Caco-2 (cell line): ENCODE measurements at regions not wholly inside any gene's neighbourhood (a gene's known extent, or its start where the extent isn't known, plus 50 kb on each side); places are given as distances from the start of the nearest gene placed in this dataset.

Source experiments
- BruUV-seq: library from RNA; stranded (reverse); fragments of 400-500 nt; replicated peaks from 2 replicates; lab custom pipeline; 2021; lab: Mats Ljungman, UMichigan
- CTCF ChIA-PET: fragments of 300-600 bp; sonication (Branson Sonifier 250); formaldehyde crosslinking; loops from one replicate; lab custom pipeline; 2022; ENCODE audit warnings: antibody characterized with exemption; lab: Charles Lee
- POLR2A ChIA-PET: fragments of 300-600 bp; sonication (Branson Sonifier 250); formaldehyde crosslinking; loops from one replicate; lab custom pipeline; 2022; ENCODE audit warnings: antibody characterized with exemption; lab: Charles Lee
- DNase-seq, 2 experiments: peaks; one replicate each; pipeline versions ENCODE4 v3.0.0 to v3.0.0-alpha.2; 2020 to 2022
- H3K27me3 ChIP-seq: replicated peaks from 2 replicates; pipeline ENCODE4 v1.6.0; 2011; ENCODE audit warnings: low read length; ENCODE audit not compliant: control insufficient read depth, insufficient read depth
- H3K36me3 ChIP-seq: 2 replicates; pipeline ENCODE4 v1.5.1; 2011; ENCODE audit warnings: low read length; ENCODE audit not compliant: control insufficient read depth, insufficient read depth
- H3K4me1 ChIP-seq: fragments of 250-450 bp; sonication (Bioruptor Pico); 2 replicates; pipeline ENCODE4 v1.5.1; 2020; ENCODE audit warnings: mild to moderate bottlenecking
- H3K4me3 ChIP-seq: 2 replicates; pipeline ENCODE4 v1.5.1; 2011; ENCODE audit warnings: low read depth, mild to moderate bottlenecking, control low read depth, low read length
- H3K9me3 ChIP-seq: fragments of 250-450 bp; sonication (Bioruptor Pico); 2 replicates; pipeline ENCODE4 v1.5.1; 2020; ENCODE audit warnings: mild to moderate bottlenecking, moderate library complexity
- H3K27ac Mint-ChIP-seq: one replicate; pipeline ENCODE4 v1.8.0; 2022; ENCODE audit warnings: mixed read lengths; ENCODE audit not compliant: unreplicated experiment
- H3K27me3 Mint-ChIP-seq: one replicate; pipeline ENCODE4 v1.8.0; 2022; ENCODE audit warnings: mixed read lengths; ENCODE audit not compliant: insufficient read depth, unreplicated experiment
- H3K36me3 Mint-ChIP-seq: one replicate; pipeline ENCODE4 v1.8.0; 2022; ENCODE audit warnings: mild to moderate bottlenecking, mixed read lengths; ENCODE audit not compliant: insufficient read depth, unreplicated experiment
- H3K4me1 Mint-ChIP-seq: one replicate; pipeline ENCODE4 v1.8.0; 2022; ENCODE audit warnings: low read depth, mixed read lengths; ENCODE audit not compliant: unreplicated experiment
- H3K4me3 Mint-ChIP-seq: one replicate; pipeline ENCODE4 v1.8.0; 2022; ENCODE audit warnings: mild to moderate bottlenecking, moderate library complexity, mixed read lengths; ENCODE audit not compliant: unreplicated experiment
- H3K9me3 Mint-ChIP-seq: one replicate; pipeline ENCODE4 v1.8.0; 2022; ENCODE audit warnings: mixed read lengths; ENCODE audit not compliant: unreplicated experiment
- CTCF ChIP-seq, 2 experiments: fragments of 200-600 bp in 1 of 2; IDR thresholded peaks; 1 replicate in 1 of 2; 2 replicates in 1 of 2; pipeline versions ENCODE4 v1.5.1 to v1.8.0; 2011 to 2022; ENCODE audit warnings: antibody characterized with exemption in 1 of 2, control low read depth in 1 of 2, inconsistent platforms in 1 of 2, low read depth in 1 of 2, low read length in 1 of 2, mild to moderate bottlenecking in 1 of 2, moderate library complexity in 1 of 2; ENCODE audit not compliant: insufficient read depth in 1 of 2, severe bottlenecking in 1 of 2, unreplicated experiment in 1 of 2
- intact Hi-C: fragments of 100-400 bp; cut with micrococcal nuclease; formaldehyde crosslinking; loops from one replicate; pipeline ENCODE4 v1.10.0; 2022; ENCODE audit not compliant: unreplicated experiment

DNA sequence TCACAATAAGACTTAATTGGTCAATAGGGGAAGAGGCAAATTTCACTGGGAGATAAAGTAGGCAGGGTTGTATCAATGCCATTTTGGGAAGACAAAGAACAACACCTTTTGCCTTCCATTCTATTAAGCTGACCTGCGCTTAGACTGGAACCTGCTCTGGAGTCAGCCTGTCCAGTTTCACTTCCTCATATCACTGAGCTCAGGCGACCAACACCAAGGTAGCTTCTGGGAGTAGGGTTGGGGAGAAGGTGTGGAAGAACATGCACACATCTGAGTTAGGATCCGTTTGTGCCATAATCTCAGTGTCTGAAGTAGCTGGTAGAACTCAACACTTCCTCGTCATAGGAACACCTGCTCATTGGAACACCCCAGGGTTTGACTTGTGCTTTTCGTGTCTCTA, 527.4 kb upstream of the IGFBP3 start:
- Mint-ChIP-seq H3K4me1 (no peaks in the 10 kb centered on the region), H3K27ac (no peak overlapping the region), H3K4me3 (no peak overlapping the region), H3K27me3 (peaks cover 2% of the 10 kb centered on the region), H3K9me3 (peaks cover 10% of the 10 kb centered on the region), H3K36me3 (no peaks in the 10 kb centered on the region)
- Histone ChIP-seq H3K4me1 (no peaks in the 10 kb centered on the region), H3K27me3 (no peaks in the 10 kb centered on the region), H3K4me3 (no peak overlapping the region), H3K9me3 (no peaks in the 10 kb centered on the region), H3K36me3 (no peaks in the 10 kb centered on the region)
- ChIA-PET CTCF (no interaction called here), POLR2A (no interaction called here)
- BruUV-seq = no TSS peak
- no peak for DNase-seq
- intact Hi-C loops = no loop called here
- no peak for TF ChIP-seq CTCF (IDR thresholded peaks at IDR 0.05; ENCODE audit: insufficient read depth in 1 of 2, low read depth in 1 of 2, low read length in 1 of 2, severe bottlenecking in 1 of 2, unreplicated experiment in 1 of 2)

DNA sequence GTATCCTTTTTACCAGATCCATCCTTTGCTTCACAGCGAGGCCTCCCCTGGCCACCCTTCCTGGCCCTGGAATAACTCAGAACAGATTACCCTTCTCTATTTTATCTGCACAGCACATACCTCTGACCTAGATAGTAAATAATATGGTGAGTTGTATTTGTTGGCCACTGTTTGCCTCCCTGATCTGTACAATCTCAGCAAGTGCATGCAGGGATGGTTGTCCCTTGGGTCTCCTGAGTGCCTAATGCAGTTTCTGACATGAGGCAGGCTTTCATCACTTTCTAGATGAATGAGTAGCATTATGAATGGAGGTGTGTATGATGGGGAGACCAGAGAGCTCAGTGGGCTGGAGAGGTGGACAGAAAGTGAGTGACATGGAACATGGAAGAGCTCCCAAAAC, 525.1 kb upstream of the IGFBP3 start:
- DNase-seq = no peak
- H3K36me3 ChIP-seq = no peaks in the 10 kb centered on the region
- H3K4me1 ChIP-seq = no peaks in the 10 kb centered on the region
- TF ChIP-seq CTCF (IDR thresholded peaks at IDR 0.05; ENCODE audit: insufficient read depth in 1 of 2, low read depth in 1 of 2, low read length in 1 of 2, severe bottlenecking in 1 of 2, unreplicated experiment in 1 of 2) = no peak
- Mint-ChIP-seq H3K27me3 (peaks cover 2% of the 10 kb centered on the region), H3K36me3 (no peaks in the 10 kb centered on the region), H3K4me3 (no peak overlapping the region), H3K27ac (no peak overlapping the region), H3K9me3 (peaks cover 6% of the 10 kb centered on the region), H3K4me1 (no peaks in the 10 kb centered on the region)
- CTCF ChIA-PET = no interaction called here
- POLR2A ChIA-PET = no interaction called here
- H3K9me3 ChIP-seq = no peaks in the 10 kb centered on the region
- no peaks in the 10 kb centered on the region for H3K27me3 ChIP-seq
- intact Hi-C loops = no loop called here
- BruUV-seq = no TSS peak
- H3K4me3 ChIP-seq = no peak overlapping the region

DNA sequence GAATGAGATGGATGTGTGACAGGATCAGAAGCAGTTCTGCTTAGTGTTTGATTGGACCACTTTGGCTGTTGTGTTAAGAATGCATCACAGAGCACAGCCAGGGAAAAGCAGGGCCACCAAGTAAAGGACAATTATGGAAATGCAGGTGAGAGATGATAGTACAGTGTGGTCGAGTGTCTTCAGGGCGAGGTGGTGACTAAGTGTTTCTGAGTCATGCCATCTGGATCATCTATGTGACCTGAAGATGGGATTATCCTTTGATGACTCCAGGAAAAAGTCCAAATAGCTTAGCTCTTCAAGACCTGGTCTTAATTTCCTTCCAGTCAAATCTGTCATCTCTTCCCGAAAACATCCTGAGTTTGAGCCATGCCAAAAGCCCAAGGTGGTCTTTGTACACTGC, 523.2 kb upstream of the IGFBP3 start:
- Histone ChIP-seq H3K27me3 (no peaks in the 10 kb centered on the region), H3K9me3 (no peaks in the 10 kb centered on the region), H3K36me3 (no peaks in the 10 kb centered on the region), H3K4me3 (no peak overlapping the region), H3K4me1 (no peaks in the 10 kb centered on the region)
- H3K9me3 Mint-ChIP-seq = no peaks in the 10 kb centered on the region
- H3K4me1 Mint-ChIP-seq = no peaks in the 10 kb centered on the region
- H3K27ac Mint-ChIP-seq = no peak overlapping the region
- no peak for TF ChIP-seq CTCF (IDR thresholded peaks at IDR 0.05; ENCODE audit: insufficient read depth in 1 of 2, low read depth in 1 of 2, low read length in 1 of 2, severe bottlenecking in 1 of 2, unreplicated experiment in 1 of 2)
- H3K4me3 Mint-ChIP-seq = no peak overlapping the region
- no peak for DNase-seq
- peaks cover 2% of the 10 kb centered on the region for H3K27me3 Mint-ChIP-seq
- intact Hi-C loops = no loop called here
- BruUV-seq = no TSS peak
- CTCF ChIA-PET = no interaction called here
- no peaks in the 10 kb centered on the region for H3K36me3 Mint-ChIP-seq
- POLR2A ChIA-PET = no interaction called here
